Activated effector memory CD4-positive, alpha-beta T cell treated with Interleukin-2 at 50 U/mL for 16 hours (primary cell): ENCODE measurements at regions not wholly inside any gene's neighbourhood (a gene's known extent, or its start where the extent isn't known, plus 50 kb on each side); places are given as distances from the start of the nearest gene placed in this dataset.
A peak's percentile ranks its signal among the peaks of the same experiment; 100 is the strongest.
"Not testable (repeated sequence)": the region's sequence is repeated elsewhere in the genome, so short reads cannot be mapped to it uniquely, and the experiment has no call there.

Source experiments
- DNase-seq: peaks from one replicate; pipeline ENCODE4 v3.0.0-alpha.2; 2020

DNA sequence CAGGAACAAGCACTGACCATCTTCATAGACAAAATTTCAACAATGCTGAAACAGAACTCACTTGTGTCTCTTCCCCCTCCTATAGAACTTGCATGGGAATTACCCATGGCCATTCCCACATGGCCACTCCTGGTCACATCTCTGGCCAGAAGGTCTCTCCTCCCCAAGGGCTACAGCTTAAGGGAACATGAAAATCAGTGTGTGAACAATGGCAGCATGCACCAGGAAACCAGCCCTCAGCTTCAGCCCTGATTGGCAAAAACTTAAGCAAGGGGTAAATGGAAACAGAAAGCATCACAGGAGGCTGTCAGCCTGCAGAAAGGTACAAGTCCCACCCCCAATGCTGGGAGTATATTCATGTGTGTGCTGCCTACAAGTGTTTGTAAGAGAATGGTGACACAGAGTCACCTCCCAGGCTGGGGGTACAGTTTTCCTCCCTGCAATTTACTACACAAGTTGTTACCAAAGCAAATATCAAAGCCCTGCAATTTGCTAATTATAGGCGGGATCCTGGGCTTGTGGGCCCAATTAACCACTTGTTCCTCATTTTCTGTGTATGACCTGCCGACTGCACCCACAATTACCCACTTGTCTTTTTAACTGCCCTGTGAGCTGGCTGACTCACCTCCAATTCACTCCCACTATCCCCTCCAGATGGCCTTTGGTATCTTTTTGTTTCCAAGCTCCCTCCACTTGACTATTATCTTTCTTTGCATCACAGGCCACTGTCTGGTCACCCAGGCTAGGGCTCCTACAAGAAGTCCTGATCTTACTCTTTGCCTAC lies 84.4 kb upstream of the HES1 start:
- no peak for DNase-seq

DNA sequence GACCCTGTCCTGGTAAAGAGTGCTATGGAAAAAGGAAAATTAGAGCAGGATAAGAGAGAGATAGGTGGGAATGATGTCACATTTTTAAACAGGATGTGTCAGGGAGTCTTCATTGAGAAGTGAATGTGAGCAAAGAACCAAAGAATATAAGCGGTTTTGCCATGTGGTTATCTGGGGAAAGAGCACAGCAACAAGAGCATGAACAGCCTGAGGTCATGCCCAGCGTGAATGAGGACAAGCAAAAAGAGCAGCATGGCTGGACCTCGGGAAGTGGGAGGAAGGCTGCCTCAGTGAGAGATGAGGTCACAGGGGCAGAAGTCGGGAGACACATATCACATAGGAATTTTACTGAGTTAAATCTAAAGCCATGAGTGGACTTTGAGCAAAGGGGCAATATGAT lies 82.8 kb upstream of the HES1 start:
- no peak for DNase-seq

DNA sequence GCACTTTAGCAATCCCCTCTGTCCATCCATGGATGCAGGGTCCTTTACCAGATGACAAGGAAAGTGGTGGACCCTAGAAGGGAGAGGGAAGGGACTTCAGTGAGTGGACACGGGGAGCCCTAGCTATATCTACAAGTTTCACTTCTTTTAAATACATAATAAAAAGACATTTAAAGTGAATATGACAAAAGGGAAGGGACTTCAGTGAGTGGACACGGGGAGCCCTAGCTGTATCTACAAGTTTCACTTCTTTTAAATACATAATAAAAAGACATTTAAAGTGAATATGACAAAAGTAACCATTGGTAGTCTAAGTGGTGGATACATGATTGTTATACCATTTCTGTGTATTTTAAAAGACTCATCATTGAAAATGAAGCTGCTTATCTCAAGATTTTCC lies 81.9 kb upstream of the HES1 start:
- no peak for DNase-seq

DNA sequence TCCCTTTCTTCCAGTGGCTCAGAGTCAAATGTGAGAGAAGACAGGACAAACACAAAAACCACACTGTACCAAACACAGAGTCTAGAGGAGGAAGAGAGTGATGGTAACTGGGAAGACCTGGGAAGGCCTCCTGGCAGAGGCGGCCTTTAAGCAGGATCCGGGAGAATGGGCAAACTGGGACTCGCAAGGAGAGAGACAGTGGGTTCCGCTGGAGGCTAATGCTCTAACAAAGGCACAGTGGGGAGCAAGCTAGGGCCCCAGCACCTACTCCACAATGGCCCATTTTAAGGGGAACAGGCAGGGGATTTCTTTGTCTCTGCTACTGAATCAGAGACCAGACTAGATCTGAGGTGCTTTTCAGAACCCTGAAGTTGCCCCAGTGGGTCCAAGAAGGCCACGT lies 81.4 kb upstream of the HES1 start:
- DNase-seq: no peak

DNA sequence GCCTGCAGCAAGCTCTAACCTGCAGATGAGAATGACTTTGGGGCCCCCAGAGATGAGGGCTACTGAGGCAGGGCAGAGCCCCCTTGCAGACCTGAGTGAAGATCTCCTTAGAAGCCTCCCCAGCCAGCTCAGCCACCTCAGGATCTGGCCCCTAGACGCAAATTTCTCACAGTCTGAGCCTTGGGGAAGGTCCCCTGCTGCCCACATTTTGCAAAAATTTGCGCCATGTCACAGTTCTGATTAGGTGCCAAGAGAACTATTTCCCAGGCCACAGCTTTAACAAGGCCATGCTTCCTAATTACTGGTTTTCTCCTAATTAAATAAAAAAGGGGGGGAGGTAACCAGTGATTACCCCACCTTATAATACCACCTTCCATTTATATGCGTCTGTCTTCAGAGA lies 81.0 kb upstream of the HES1 start:
- DNase-seq: no peak

DNA sequence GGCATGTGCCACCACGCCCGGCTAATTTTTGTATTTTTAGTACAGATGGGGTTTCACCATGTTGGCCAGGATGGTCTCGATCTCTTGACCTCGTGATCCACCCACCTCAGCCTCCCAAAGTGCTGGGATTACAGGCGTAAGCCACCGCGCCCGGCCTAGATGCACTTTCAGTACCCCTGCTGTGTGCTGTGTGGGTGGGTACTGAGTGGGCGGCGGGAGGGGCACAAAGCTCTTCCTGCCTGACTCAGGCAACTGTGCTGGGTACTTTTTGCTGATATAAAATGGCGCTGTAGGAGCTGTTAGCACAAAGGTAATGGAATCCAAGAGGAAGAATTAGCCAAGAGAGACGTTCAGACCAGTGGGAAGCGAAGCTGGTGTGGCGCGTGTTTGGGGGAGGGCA lies 79.6 kb upstream of the HES1 start:
- not testable (repeated sequence) for DNase-seq

DNA sequence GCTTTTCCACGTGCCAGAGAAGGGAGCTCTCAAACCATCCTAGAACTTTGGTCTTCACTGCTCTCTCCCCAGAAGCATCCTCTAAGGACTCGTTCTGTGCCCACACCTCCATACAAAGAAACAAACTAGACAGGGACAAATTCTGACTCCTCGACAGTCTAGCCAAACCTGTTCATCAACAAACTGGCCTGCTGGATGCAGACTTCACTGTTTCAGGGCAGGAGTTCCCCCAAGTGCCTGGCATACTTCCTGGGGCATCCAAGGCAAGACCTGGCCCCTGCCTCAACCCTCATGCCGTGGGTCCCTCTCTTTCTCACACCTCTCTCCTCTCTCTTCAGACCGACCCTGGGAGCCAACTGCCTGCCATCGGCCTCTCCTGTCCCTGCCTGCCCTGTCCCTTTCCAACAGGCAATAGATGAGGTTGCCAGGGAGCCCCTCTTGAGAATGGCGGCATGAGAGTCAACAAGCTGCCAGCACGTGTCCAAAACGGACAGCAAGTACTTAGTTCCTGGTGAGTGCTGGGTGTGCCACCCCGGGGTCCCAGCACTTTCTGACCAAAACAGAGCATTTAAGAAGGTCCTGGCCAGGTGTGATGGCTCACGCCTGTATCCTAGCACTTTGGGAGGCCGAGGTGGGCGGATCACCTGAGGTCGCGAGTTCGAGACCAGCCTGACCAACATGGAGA lies 79.1 kb upstream of the HES1 start:
- DNase-seq: no peak

DNA sequence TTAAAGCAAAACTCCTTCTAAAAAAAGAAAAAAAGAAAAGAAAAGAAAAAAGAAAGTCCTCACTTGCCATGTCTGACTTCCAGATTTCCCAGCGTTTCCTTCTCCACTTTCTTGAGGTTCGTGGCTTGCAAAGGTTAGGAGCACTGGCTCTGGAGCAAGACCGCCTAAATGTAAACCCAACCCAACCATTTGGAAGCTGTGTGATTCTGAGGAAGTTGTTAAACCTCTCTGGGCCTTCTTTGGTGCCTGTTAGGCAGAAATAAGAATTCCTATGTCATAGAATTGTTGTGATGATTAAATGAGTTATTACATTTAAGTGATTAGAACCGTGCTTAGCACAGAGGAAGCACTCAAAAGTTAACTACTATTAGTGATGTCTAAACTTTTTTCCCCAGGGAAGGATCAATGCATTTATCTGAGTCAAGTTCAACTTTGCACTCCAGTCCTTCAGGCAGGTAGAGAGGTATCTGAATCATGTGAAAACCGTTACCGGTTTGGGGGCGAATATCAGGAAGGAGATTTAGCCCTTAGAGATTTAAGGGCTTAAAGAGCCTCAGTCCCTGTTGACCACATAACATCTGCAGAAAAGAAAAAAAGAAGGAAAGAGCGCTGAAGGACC lies 78.3 kb upstream of the HES1 start:
- no peak for DNase-seq

DNA sequence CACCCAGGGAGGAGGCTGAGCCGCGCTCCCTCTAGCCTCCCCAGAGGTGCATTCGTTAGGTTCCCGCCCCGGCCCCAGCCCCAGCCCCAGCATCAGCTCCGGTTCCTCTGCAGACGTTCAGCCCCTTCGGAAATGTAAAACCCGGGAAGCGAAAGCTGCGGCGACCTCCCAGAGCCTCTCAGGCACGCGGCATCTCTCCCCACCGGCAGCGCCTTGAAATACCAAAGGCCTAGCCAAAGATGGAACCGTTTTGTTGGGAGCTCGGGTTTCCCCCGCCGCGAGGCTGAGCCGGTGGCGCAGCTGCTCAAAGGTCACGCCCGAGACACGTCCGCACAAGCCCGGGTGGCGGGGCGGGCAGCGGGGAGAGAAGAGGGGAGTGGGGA lies 77.8 kb upstream of the HES1 start:
- DNase-seq: no peak

DNA sequence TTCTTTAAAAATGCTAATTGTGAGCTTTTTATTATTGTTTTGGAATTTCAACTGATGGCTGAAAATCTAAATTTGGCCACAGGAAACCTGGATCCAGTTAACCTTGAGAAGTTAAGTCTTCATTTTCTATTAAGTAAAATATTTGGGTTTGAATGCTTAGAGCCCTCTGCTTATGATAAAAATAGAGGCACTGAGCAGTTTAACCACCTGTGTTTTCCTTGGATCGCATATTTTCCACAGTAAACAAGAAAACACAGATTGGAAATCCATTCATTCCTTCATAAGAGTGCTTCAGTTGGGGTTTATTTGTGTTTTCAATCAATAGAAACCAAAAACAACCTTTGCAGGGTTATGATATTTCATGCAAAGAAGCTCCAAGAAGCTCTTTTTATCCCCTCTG lies 77.2 kb upstream of the HES1 start:
- no peak for DNase-seq

DNA sequence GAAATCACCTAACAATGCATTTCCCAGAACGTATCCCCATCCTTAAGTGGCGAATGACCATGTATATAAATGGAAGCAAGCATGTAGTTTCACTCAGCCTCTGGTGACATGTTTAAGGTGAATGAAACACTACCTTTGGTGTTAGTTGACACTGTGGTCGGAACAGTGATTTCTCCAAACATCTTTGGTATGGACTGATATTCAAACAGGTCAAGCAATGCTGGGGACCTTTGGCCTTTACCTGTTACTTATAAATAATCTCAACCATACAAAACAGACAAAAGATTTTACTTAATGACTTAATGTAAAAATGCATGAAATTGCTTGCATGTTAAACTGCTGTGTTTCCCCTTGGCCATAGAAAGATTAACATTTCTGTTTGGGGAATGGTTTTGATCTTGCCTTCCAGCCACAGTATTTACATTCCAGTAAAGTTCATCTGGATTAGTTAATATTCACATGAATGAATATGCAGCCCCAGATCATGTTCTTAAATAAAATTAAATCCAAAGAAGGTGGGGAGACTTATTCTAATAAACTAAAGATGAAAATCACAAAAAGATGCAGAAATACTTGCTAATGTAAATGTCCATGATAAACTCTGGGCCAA lies 74.4 kb upstream of the HES1 start:
- no peak for DNase-seq

DNA sequence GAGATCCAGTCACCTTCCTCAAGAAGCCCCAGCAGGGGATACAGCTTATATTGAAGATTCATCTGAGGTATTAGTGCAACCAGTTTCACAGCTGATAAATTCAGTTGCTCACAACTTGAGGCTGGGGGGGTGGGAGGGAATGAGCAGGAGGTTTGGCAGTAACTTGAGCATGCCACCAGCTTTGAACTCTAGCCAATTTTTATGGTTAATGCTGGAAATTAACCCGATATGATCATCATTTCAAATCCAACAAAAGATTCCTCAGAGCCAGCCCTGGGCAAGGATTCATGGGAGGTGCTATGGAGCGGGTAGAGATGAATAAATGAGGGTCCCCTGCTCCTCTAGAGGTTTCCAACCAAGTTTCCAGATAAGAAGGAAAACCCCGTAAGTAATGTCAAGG lies 73.1 kb upstream of the HES1 start:
- DNase-seq: no peak

DNA sequence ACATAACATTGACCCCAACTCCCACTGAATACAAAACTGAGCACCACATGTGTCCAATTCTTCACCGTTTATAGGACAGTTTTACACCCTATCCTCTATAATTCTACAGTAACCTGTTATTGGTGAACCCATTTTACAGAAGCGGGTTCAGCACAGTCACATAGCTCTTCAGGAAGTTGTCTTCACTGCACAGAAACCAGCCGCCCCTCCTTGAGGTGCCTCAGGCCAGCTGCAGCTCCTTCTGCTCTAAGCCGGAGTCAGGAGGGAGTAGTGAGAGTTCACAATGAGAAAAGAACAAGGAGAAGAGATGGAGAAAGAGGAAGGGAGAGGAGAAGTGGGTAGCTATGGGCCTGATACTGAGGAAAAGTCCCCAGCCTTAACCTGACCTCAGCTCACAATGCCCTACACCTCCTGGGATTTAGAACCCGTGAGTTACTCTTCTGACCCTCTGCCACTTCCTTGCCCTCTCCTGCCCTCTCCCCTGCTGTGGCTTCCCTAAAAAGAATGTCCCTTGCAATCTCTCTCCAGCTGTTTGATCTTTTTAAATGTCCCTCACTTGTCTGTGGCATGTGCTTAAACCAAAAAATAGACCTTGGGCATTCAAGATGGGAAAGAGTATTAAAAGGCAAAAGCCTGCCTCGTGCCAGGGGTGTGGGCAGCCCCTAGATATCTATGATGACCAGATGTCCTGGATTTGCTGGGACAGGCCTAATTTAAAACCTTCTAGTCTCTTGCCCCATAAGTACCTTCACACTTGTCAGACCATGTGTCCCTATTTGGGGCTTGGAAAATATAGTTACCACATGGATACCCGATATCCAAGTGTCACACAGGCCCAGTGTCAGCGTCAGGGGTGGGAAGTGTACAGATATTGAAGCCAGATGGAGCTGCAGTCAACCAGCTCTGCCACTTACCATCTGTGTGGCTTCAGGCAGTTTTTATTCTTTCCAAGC lies 71.3 kb upstream of the HES1 start:
- DNase-seq: no peak

DNA sequence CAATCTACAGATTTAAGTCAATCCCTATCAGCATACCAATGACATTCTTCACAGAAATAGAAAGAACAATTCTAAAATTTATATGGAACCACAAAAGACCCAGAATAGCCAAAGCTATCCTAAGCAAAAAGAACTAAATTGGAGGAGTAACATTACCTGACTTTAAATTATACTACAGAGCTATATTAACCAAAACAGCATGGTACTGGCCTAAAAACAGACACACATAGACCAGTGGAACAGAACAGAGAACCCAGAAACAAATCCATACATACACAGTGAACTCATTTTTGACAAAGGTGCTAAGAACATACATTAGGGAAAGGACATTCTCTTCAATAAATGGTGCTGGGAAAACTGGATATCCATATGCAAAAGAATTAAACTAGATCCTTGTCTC lies 68.6 kb upstream of the HES1 start:
- DNase-seq: not testable (repeated sequence)

DNA sequence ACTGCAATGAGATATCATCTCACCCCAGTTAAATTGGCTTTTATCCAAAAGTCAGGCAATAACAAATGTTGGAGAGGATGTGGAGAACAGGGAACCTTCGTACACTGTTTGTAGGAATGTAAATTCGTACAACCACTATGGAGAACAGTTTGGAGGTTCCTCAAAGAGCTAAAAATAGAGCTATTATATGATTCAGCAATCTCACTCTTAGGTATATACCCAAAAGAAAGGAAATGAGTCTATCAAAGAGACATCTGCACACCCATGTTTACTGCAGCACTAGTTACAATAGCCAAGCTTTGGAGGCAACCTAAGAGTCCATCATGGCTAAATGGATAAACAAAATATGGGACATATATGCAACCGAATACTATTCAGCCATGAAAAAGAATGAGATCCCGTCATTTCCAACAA lies 68.0 kb upstream of the HES1 start:
- DNase-seq: no peak

DNA sequence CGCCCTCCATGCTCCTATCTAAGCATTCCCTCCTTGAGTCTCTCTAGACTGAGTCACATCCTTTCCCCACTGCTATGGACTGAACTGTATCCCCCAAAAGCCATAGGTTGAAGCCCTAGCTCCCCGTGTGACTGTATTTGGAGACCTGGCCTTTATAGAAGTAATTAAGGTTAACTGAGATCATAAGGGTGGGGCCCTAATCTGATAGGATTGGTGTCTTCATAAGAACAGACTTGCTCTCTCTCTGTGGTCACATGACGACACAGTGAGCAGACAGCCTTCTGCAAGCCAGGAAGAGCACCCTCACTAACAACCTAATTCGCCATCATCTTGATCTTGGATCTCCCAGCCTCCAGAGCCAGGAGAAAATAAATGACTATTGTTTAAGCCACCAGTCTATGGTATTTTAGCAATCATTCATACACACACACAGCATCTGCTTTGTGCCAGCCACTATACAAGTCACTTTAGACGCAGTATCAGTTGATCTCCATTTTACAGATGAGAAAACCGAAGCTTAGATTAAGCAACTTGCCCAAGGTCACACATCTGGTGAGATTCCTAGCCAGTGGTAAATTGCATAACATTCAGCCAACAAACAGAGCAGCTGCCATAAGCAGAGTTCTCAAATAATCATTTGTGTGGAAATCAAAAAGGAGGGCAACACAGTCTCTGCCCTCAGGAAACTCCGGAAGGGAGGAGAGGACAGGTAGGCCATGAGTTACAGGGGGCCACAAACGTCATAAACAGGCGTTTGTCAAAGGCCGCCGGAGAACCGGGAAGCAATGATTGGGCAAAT lies 66.3 kb upstream of the HES1 start:
- DNase-seq: no peak

DNA sequence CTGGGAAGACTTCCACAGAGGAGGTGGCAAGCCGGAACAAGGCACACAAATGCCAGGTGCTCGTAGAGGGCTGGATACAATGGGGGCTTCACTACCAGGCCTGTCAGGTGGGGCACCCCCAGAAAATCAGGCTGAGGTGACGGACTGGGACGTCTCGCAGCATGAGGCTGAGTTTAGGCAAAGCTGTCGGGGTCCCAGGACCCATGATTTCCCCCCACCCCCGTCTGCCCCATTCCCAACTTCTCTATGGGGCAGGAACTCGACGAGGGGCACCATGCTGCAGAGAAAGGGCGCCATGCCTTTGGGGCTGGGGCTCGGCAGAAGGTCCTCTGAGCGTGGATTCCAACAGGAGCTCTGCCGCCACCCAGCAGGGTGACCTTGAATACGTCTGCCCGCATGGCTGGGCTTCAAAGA lies 65.7 kb upstream of the HES1 start:
- no peak for DNase-seq

DNA sequence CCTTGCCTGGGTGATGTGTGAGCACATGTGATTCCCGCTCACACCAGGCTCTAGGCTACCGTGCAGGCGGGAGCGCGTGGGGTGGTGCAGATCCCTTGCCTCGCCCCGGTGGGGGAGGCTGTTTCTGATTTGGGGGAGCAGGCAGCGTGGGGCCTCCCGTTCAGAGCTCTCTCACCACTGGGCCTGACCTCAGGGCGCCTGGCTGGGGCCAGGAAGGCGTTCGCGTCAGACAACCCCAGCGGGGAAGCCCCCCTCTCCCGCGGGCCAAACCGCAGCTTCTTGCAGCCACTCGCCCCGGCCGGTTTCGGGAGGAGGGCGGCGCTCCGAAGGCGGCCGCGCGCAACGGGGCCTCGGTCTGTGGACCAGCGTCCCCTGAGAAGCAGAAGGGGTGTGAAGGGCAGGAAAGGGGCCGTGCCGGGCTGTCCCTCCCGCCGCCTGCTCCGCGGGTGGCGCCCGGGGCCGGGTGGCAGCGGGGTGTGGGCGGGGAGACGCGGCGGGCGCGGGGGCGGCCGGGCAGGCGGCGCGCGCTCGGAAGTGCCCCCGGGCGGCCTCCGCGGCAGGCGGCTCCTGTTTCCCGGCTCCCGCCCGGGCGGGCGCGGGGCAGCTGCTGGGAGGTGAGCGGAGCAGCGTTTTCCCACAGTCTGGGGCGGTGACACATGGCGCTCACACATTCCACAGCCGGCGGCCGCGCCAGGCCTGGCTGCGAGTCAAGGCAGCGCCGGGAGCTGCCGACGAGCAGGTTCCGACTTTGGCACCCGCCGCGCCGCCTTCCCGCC lies 65.1 kb upstream of the HES1 start:
- peak; percentile 26 for DNase-seq

DNA sequence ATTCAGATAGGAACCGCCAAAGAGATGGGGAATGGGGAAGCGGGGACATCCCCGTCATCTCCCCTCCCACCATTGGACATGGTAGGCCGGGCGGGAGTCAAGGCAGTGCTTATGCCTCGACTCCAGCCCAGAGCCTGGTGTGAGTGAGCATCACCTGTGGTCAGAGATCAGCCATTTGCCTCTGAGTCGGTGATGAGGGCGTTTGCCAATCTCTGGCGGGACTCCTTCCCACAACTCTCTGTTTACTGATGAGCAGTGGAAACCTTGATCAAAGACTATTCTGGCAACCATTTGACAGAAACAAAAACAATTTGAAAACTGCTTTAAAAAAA lies 63.9 kb upstream of the HES1 start:
- no peak for DNase-seq

DNA sequence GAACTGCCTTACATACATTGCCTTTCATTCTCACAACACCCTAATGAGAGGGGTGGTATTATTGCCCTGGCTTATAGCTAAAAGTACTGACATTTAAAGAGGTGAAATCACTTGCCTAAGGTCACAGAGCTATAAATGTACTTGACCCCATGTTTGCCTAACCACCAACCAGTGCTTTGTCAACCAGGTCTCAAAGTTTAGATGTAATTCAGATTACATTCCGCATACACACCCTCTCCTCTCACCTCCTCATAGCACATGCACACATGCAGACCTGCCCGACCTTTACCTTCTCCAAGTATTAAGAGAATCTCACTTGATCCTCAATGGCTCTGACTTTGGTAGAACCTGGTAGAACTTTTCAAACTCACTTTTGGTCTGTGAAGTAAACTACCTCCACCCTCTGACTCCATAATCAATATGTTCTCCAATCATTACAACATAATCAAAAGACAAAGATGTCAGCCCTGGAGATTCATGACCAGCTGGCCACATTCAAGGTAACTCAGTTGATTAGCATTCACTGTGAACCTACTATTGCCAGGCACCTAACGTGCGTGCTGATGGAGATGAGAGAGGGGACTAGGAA lies 63.2 kb upstream of the HES1 start:
- DNase-seq: no peak

DNA sequence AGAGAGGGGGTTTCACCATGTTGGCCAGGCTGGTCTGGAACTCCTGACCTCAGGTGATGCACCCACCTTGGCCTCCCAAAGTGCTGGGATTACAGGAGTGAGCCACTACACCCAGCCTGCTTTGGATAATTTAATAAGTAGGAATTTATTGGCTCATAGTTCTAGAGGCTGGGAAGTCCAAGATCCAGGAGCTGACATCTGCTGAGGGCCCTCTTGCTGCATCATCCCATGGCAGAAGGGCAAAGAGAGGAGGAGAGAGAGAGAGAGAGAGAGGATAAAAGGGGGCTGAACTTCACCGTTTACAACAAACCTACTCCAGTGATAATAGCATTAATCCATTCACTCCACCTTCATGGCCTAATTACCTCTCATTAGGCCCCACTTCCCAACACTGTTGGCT lies 62.0 kb upstream of the HES1 start:
- no peak for DNase-seq
